Esophagus squamous epithelium (tissue), 5 donors: ENCODE measurements at regions not wholly inside any gene's neighbourhood (a gene's known extent, or its start where the extent isn't known, plus 50 kb on each side); places are given as distances from the start of the nearest gene placed in this dataset.

Experiments used
- DNase-seq: peaks from one replicate; lab custom pipeline; 2025; lab: John Stamatoyannopoulos, UW
- H3K27ac ChIP-seq, 4 donors: fragments of 200-600 bp; sonication (generic); one replicate each; pipeline ENCODE4 v1.5.1; 2016 to 2019; ENCODE audit warnings: mild to moderate bottlenecking in 1 of 4
- H3K27me3 ChIP-seq, 4 donors: fragments of 200-600 bp; sonication (generic); 1 replicate in 3 of 4; 2 replicates in 1 of 4; pipeline versions ENCODE4 v1.5.1 to v1.6.0; 2017 to 2021; ENCODE audit warnings: antibody characterized with exemption in 1 of 4
- H3K36me3 ChIP-seq, 3 donors: fragments of 200-600 bp; sonication (generic); one replicate each; pipeline ENCODE4 v1.5.1; 2016 to 2019
- H3K4me1 ChIP-seq, 3 donors: fragments of 200-600 bp; sonication (generic); one replicate each; pipeline ENCODE4 v1.5.1; 2017 to 2019
- H3K4me3 ChIP-seq, 4 donors: fragments of 200-600 bp; sonication (generic); 1 replicate in 3 of 4; 2 replicates in 1 of 4; pipeline ENCODE4 v1.5.1; 2016 to 2019; ENCODE audit warnings: mild to moderate bottlenecking in 2 of 4, moderate library complexity in 1 of 4
- H3K9me3 ChIP-seq, 3 donors: fragments of 200-600 bp; sonication (generic); one replicate each; pipeline ENCODE4 v1.5.1; 2016 to 2019
- CTCF ChIP-seq, 6 experiments: fragments of 450-650 bp in 4 of 6; fragments of 200-600 bp in 2 of 6; sonication (generic) in 2 of 6; IDR thresholded peaks; one replicate each; pipeline ENCODE4 v1.5.1; 2016 to 2019; ENCODE audit warnings: antibody characterized with exemption in 6 of 6, mild to moderate bottlenecking in 4 of 6, moderate library complexity in 4 of 6
- POLR2A ChIP-seq, 4 donors: fragments of 450-650 bp; IDR thresholded peaks; one replicate each; pipeline ENCODE4 v1.6.1; 2017; ENCODE audit warnings: antibody characterized with exemption in 4 of 4, mild to moderate bottlenecking in 4 of 4, moderate library complexity in 3 of 4
- WGBS, 2 donors: methylation state at CpG; one replicate each; pipeline ENCODE4 v1.1.5; 2018; 5-methylcytosine and 5-hydroxymethylcytosine counted together
- intact Hi-C: fragments of 100-400 bp; cut with DNase I; formaldehyde crosslinking; loops from one replicate; pipeline ENCODE4 v1.15.0; 2022
- donor health status: DM: yes; HTN: yes; CAD: no.

- H3K9me3 ChIP-seq = no peaks in the 10 kb centered on the region
- H3K27ac ChIP-seq = peak overlapping the region in 3 of 4 donors; percentile 50 to 71 (median 67)
- peaks cover 24 to 100% (median 76%) of the 10 kb centered on the region in 3 donors for H3K4me1 ChIP-seq
- H3K36me3 ChIP-seq = no peaks in the 10 kb centered on the region
- no peak for TF ChIP-seq POLR2A (IDR thresholded peaks at IDR 0.05)
- TF ChIP-seq CTCF (IDR thresholded peaks at IDR 0.05) = no peak
- 28 to 37% methylated on average over 8 of the region's 8 CpGs for WGBS, 2 donors
- no peaks in the 10 kb centered on the region for H3K27me3 ChIP-seq
- H3K4me3 ChIP-seq = no peak overlapping the region
- no peak for DNase-seq
- intact Hi-C loops = no loop called here
Measured at GRCh38 chr3:56890448-56891091, 88.8 kb upstream of the ARHGEF3 start.

GRCh38 chr3:56889131-56889530 lies 87.4 kb upstream of the ARHGEF3 start:
- intact Hi-C loops = no loop called here
- DNase-seq = no peak
- H3K9me3 ChIP-seq = no peaks in the 10 kb centered on the region
- no peak overlapping the region for H3K4me3 ChIP-seq
- TF ChIP-seq POLR2A (IDR thresholded peaks at IDR 0.05) (no peak), CTCF (IDR thresholded peaks at IDR 0.05) (no peak)
- WGBS, 2 donors = 36 to 45% methylated on average over 7 of the region's 7 CpGs
- no peak overlapping the region for H3K27ac ChIP-seq
- no peaks in the 10 kb centered on the region for H3K27me3 ChIP-seq
- H3K36me3 ChIP-seq = no peaks in the 10 kb centered on the region
- H3K4me1 ChIP-seq = peaks cover 14 to 100% (median 64%) of the 10 kb centered on the region in 3 donors

- intact Hi-C loops = no loop called here
- DNase-seq = no peak
- H3K27me3 ChIP-seq = no peaks in the 10 kb centered on the region
- 19 to 27% methylated on average over 2 of the region's 2 CpGs for whole genome bisulfite sequencing, 2 donors
- no peak overlapping the region for H3K4me3 ChIP-seq
- H3K9me3 ChIP-seq = no peaks in the 10 kb centered on the region
- H3K36me3 ChIP-seq = no peaks in the 10 kb centered on the region
- H3K27ac ChIP-seq = peak overlapping the region; percentile 21 to 39 (median 30)
- no peak for TF ChIP-seq POLR2A (IDR thresholded peaks at IDR 0.05)
- no peak for TF ChIP-seq CTCF (IDR thresholded peaks at IDR 0.05)
- peaks cover 14 to 88% (median 56%) of the 10 kb centered on the region in 3 donors for H3K4me1 ChIP-seq
Measured at GRCh38 chr3:56887402-56888025, 85.8 kb upstream of the ARHGEF3 start.

GRCh38 chr3:56886314-56886713 lies 84.6 kb upstream of the ARHGEF3 start:
- Histone ChIP-seq H3K27ac (peak overlapping the region in 2 of 4 donors; percentile 5 to 18), H3K4me3 (no peak overlapping the region), H3K4me1 (peaks cover 14 to 76% (median 48%) of the 10 kb centered on the region in 3 donors), H3K9me3 (no peaks in the 10 kb centered on the region), H3K27me3 (no peaks in the 10 kb centered on the region), H3K36me3 (peaks cover 0 to 8% (median 0%) of the 10 kb centered on the region in 3 donors)
- intact Hi-C loops = no loop called here
- no peak for DNase-seq
- 57% methylated on average over 5 to 6 of the region's 6 CpGs for WGBS, 2 donors
- TF ChIP-seq POLR2A (IDR thresholded peaks at IDR 0.05) = no peak

DNA sequence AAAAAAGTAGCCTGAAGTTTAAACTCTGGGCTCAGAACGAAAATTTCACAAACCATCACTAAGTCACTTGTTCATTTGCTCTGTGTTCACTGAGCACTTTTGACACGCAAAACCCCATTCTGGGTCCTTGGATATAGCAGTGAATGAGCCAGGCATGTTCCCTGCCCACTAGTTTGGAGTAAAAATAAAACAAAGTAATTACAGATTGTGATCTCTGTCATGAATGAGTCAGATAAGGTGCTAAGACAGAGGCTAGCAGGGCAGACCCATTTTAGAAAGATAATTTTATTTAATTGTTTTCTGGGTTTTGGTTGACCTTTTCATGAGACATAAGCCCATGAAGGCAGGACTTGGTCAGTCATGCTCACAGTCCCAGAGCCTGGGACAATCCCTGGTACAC lies 84.1 kb upstream of the ARHGEF3 start:
- intact Hi-C loops = no loop called here
- peaks cover 14 to 72% (median 43%) of the 10 kb centered on the region in 3 donors for H3K4me1 ChIP-seq
- no peak for TF ChIP-seq CTCF (IDR thresholded peaks at IDR 0.05)
- TF ChIP-seq POLR2A (IDR thresholded peaks at IDR 0.05) = no peak
- DNase-seq = no peak
- no peaks in the 10 kb centered on the region for H3K27me3 ChIP-seq
- H3K9me3 ChIP-seq = no peaks in the 10 kb centered on the region
- no peak overlapping the region for H3K4me3 ChIP-seq
- H3K36me3 ChIP-seq = peaks cover 0 to 11% (median 0%) of the 10 kb centered on the region in 3 donors
- peak overlapping the region in 2 of 4 donors; percentile 5 to 18 for H3K27ac ChIP-seq
- WGBS, 2 donors = 86% methylated on average over 2 of the region's 2 CpGs
